Tibial nerve (tissue), 4 donors: ENCODE measurements at regions not wholly inside any gene's neighbourhood (a gene's known extent, or its start where the extent isn't known, plus 50 kb on each side); places are given as distances from the start of the nearest gene placed in this dataset.

Experiments used
- DNase-seq, 2 donors: peaks; one replicate each; pipeline ENCODE4 v3.0.0-alpha.2; 2019; ENCODE audit warnings: low spot score in 2 of 2
- H3K27ac ChIP-seq, 4 donors: fragments of 200-600 bp; sonication (generic) in 3 of 4; one replicate each; pipeline ENCODE4 v1.5.1; 2017 to 2019; ENCODE audit warnings: mild to moderate bottlenecking in 1 of 4
- H3K27me3 ChIP-seq, 2 donors: fragments of 200-600 bp; sonication (generic) in 1 of 2; one replicate each; pipeline versions ENCODE4 v1.5.1 to v1.6.0; 2017 to 2019
- H3K36me3 ChIP-seq, 3 donors: fragments of 200-600 bp; sonication (generic); one replicate each; pipeline ENCODE4 v1.5.1; 2018 to 2019
- H3K4me1 ChIP-seq, 4 donors: fragments of 200-600 bp; sonication (generic) in 3 of 4; one replicate each; pipeline ENCODE4 v1.5.1; 2017 to 2019
- H3K4me3 ChIP-seq, 4 donors: fragments of 200-600 bp; sonication (generic) in 3 of 4; one replicate each; pipeline ENCODE4 v1.5.1; 2017 to 2019; ENCODE audit warnings: mild to moderate bottlenecking in 1 of 4, moderate library complexity in 1 of 4
- H3K9me3 ChIP-seq, 4 donors: fragments of 200-600 bp; sonication (generic) in 3 of 4; one replicate each; pipeline ENCODE4 v1.5.1; 2017 to 2019
- EP300 ChIP-seq, 2 donors: sonication (generic); formaldehyde crosslinking; IDR thresholded peaks; one replicate each; pipeline ENCODE4 v1.6.1; 2017; ENCODE audit warnings: antibody characterized with exemption in 2 of 2, mild to moderate bottlenecking in 1 of 2
- POLR2A ChIP-seq, 2 donors: fragments of 450-650 bp; IDR thresholded peaks; one replicate each; pipeline ENCODE4 v1.6.1; 2017; ENCODE audit warnings: antibody characterized with exemption in 2 of 2, mild to moderate bottlenecking in 2 of 2, moderate library complexity in 2 of 2
- WGBS, 2 donors: methylation state at CpG; one replicate each; pipeline ENCODE4 v1.1.5; 2018; 5-methylcytosine and 5-hydroxymethylcytosine counted together
- TF ChIP-seq, protein P1 (sequence below), 5 experiments: fragments of 200-600 bp in 3 of 5; fragments of 450-650 bp in 2 of 5; sonication (generic) in 3 of 5; IDR thresholded peaks; one replicate each; pipeline ENCODE4 v1.5.1; 2016 to 2019; ENCODE audit warnings: antibody characterized with exemption in 5 of 5, mild to moderate bottlenecking in 3 of 5, moderate library complexity in 2 of 5

DNA sequence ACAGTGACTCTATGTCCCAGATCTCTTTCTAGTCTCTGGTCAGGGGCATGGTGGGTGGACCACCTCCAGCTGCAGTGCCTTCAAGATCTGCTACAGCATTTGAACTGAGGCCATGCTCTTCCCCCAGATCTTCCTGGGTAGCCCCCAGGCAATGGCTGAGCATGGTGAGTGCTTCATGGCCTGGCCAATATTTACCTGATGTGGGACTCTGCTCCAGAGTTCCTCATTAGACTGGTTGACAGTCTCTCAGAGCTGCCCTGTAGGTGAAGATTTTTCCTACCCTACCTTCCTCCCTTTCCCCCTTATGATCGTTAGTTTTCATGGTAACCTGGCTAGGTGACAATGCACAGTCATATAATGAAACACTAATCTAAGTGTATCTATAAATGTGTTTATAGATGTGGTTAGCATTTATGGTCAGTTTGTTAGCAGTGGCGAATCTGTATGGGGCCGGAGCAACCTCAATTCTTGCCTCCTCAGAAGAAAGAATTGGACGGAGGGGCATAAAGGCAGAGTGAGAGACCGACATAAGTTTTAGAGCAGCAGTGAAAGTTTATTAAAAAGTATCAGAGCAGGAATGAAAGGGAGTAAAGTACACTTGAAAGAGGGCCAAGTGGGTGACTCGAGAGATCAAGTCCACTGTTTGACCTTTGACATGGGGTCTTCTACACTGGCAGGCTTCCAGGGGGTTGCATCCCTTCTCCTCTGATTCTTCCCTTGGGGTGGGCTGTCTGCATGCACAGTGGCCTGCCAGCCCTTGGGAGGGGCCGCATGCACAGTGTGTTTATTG lies 256.3 kb downstream of the CD83 start:
- Histone ChIP-seq H3K4me3 (no peak overlapping the region), H3K36me3 (no peaks in the 10 kb centered on the region), H3K9me3 (no peaks in the 10 kb centered on the region), H3K27me3 (no peaks in the 10 kb centered on the region), H3K4me1 (no peaks in the 10 kb centered on the region), H3K27ac (no peak overlapping the region)
- WGBS, 2 donors = 53% methylated on average over 7 of the region's 7 CpGs
- no peak for DNase-seq
- TF ChIP-seq EP300 (IDR thresholded peaks at IDR 0.05) (no peak), POLR2A (IDR thresholded peaks at IDR 0.05) (no peak)
- TF ChIP-seq, protein P1, sequence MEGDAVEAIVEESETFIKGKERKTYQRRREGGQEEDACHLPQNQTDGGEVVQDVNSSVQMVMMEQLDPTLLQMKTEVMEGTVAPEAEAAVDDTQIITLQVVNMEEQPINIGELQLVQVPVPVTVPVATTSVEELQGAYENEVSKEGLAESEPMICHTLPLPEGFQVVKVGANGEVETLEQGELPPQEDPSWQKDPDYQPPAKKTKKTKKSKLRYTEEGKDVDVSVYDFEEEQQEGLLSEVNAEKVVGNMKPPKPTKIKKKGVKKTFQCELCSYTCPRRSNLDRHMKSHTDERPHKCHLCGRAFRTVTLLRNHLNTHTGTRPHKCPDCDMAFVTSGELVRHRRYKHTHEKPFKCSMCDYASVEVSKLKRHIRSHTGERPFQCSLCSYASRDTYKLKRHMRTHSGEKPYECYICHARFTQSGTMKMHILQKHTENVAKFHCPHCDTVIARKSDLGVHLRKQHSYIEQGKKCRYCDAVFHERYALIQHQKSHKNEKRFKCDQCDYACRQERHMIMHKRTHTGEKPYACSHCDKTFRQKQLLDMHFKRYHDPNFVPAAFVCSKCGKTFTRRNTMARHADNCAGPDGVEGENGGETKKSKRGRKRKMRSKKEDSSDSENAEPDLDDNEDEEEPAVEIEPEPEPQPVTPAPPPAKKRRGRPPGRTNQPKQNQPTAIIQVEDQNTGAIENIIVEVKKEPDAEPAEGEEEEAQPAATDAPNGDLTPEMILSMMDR (IDR thresholded peaks at IDR 0.05) = no peak

DNA sequence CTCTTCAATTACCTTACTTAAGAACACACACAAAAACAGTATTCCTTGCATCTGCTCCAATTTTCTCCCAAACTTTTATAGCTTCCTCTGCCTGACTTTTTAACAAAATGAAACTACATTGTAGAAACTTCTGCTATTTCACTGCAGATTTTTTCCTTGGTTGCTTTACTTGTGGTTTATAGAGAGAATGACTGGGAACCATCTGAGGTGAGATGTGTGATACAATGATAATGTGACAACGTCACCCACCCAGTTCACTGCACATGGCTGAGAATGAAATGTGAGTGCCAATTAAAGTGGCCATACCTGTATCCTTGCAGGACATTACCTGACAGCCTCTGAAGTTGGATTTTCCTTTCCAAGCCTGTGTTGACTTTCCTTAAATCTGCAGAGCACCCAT lies 258.4 kb downstream of the CD83 start:
- TF ChIP-seq EP300 (IDR thresholded peaks at IDR 0.05) (no peak), POLR2A (IDR thresholded peaks at IDR 0.05) (no peak)
- TF ChIP-seq, protein P1 (IDR thresholded peaks at IDR 0.05) = no peak
- WGBS, 2 donors = 69 to 79% methylated on average over 1 of the region's 1 CpG
- Histone ChIP-seq H3K4me3 (no peak overlapping the region), H3K9me3 (no peaks in the 10 kb centered on the region), H3K36me3 (no peaks in the 10 kb centered on the region), H3K27ac (no peak overlapping the region), H3K4me1 (no peaks in the 10 kb centered on the region), H3K27me3 (no peaks in the 10 kb centered on the region)
- no peak for DNase-seq

- no peak for DNase-seq
- TF ChIP-seq POLR2A (IDR thresholded peaks at IDR 0.05) (no peak), EP300 (IDR thresholded peaks at IDR 0.05) (no peak)
- TF ChIP-seq, protein P1 (IDR thresholded peaks at IDR 0.05) = no peak
- 70 to 72% methylated on average over 3 of the region's 3 CpGs for WGBS, 2 donors
- no peak overlapping the region for H3K27ac ChIP-seq
- no peaks in the 10 kb centered on the region for H3K4me1 ChIP-seq
- H3K36me3 ChIP-seq = no peaks in the 10 kb centered on the region
- H3K4me3 ChIP-seq = no peak overlapping the region
- no peaks in the 10 kb centered on the region for H3K9me3 ChIP-seq
- H3K27me3 ChIP-seq = no peaks in the 10 kb centered on the region
Measured at GRCh38 chr6:14379568-14379967, 262.0 kb downstream of the CD83 start.

- no peaks in the 10 kb centered on the region for H3K9me3 ChIP-seq
- no peak overlapping the region for H3K4me3 ChIP-seq
- TF ChIP-seq, protein P1 (IDR thresholded peaks at IDR 0.05) = no peak
- TF ChIP-seq POLR2A (IDR thresholded peaks at IDR 0.05) (no peak), EP300 (IDR thresholded peaks at IDR 0.05) (no peak)
- H3K27ac ChIP-seq = no peak overlapping the region
- no peak for DNase-seq
- no peaks in the 10 kb centered on the region for H3K36me3 ChIP-seq
- no peaks in the 10 kb centered on the region for H3K4me1 ChIP-seq
- H3K27me3 ChIP-seq = no peaks in the 10 kb centered on the region
- WGBS, 2 donors = 56 to 69% methylated on average over 10 of the region's 10 CpGs
Measured at GRCh38 chr6:14380086-14380820, 262.7 kb downstream of the CD83 start.
